ENCODE measurements at regions not wholly inside any gene's neighbourhood (a gene's known extent, or its start where the extent isn't known, plus 50 kb on each side); places are given as distances from the start of the nearest gene placed in this dataset.
A peak's percentile ranks its signal among the peaks of the same experiment; 100 is the strongest.

DNA sequence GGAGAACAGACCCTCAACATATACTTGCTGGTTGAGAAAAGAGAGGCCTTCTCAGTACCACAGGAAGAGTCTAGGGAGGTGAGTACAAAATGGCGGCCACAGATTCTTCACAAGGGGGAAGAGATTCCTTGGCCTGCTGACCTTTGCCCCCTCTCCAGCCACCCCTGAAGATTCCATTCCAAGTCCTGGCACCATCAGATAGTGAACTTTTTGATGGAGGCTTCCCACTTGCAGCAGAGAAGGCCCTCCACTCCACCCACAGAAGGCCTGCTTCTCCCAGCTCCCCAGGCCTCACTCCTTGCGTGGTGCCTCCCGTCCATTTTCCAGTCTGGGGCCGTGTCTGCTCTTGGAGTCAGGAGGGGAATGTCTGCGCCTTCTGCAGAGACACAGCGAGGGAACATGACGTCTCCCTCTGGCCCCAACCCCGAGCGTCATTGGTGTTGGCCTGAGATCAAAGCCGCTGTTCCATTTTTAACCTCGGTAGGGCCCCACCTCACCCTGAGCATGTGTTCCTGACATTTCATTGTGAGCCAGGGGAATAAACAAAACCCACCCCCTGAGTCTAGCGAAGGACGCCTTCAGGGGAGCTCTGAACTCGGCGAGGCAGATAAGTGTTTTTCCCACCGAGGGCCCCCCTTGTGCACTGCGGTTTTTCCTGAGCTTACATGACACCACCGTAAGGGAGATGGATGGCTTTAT, 268.7 kb upstream of the TBX3 start:
- no peak for TF ChIP-seq CTCF (IDR thresholded peaks at IDR 0.05)
- no peak overlapping the region for H3K4me3 Mint-ChIP-seq
- no peaks in the 10 kb centered on the region for H3K36me3 Mint-ChIP-seq (ENCODE audit: low read depth)
- peaks cover 8% of the 10 kb centered on the region for H3K27me3 Mint-ChIP-seq (ENCODE audit: low read depth, poor library complexity)
- H3K4me1 Mint-ChIP-seq = peaks cover 49% of the 10 kb centered on the region
- H3K9me3 Mint-ChIP-seq = no peaks in the 10 kb centered on the region
- DNase-seq = no peak
- H3K27ac Mint-ChIP-seq = peak overlapping the region; percentile 84

- Mint-ChIP-seq H3K36me3 (ENCODE audit: low read depth) (no peaks in the 10 kb centered on the region), H3K27ac (no peak overlapping the region), H3K9me3 (no peaks in the 10 kb centered on the region), H3K4me3 (no peak overlapping the region), H3K27me3 (ENCODE audit: low read depth, poor library complexity) (peaks cover 11% of the 10 kb centered on the region), H3K4me1 (peaks cover 37% of the 10 kb centered on the region)
- peak; percentile 14 for DNase-seq
- TF ChIP-seq CTCF (IDR thresholded peaks at IDR 0.05) = no peak
These were observed 265.3 kb upstream of the TBX3 start for GRCh38 chr12:114949058-114949820.

- no peak for TF ChIP-seq CTCF (IDR thresholded peaks at IDR 0.05)
- no peak overlapping the region for H3K4me3 Mint-ChIP-seq
These were observed 261.4 kb upstream of the TBX3 start for GRCh38 chr12:114945351-114945750.

DNA sequence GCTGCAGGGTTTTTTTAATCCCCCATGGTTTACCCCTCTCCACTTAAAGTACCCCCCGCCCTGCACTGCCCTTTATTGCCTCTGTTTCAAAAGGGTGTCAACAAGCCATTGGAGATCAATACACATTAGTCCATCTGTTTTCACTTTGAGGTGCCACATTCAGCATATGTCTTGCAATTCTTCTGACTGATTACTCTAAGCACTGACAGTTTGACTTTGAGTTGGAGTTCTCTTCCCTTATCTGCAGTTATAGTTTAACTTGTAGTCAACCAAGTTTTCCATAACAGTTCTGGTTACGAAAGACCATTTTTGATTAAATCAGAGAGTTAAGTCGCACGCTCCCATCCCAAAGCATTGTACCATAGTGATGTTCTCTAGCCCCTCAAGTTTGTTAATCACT, 260.8 kb upstream of the TBX3 start:
- no peak for TF ChIP-seq CTCF (IDR thresholded peaks at IDR 0.05)
- Mint-ChIP-seq H3K9me3 (no peaks in the 10 kb centered on the region), H3K27me3 (ENCODE audit: low read depth, poor library complexity) (peaks cover 18% of the 10 kb centered on the region), H3K4me3 (no peak overlapping the region), H3K27ac (no peak overlapping the region), H3K4me1 (peaks cover 25% of the 10 kb centered on the region), H3K36me3 (ENCODE audit: low read depth) (no peaks in the 10 kb centered on the region)
- no peak for DNase-seq

More at GRCh38 chr12:114945351-114945750, 261.4 kb upstream of the TBX3 start:
- Mint-ChIP-seq H3K4me1 (peaks cover 30% of the 10 kb centered on the region), H3K9me3 (no peaks in the 10 kb centered on the region), H3K36me3 (ENCODE audit: low read depth) (no peaks in the 10 kb centered on the region), H3K27ac (no peak overlapping the region), H3K27me3 (ENCODE audit: low read depth, poor library complexity) (peaks cover 21% of the 10 kb centered on the region)
- no peak for DNase-seq

DNA sequence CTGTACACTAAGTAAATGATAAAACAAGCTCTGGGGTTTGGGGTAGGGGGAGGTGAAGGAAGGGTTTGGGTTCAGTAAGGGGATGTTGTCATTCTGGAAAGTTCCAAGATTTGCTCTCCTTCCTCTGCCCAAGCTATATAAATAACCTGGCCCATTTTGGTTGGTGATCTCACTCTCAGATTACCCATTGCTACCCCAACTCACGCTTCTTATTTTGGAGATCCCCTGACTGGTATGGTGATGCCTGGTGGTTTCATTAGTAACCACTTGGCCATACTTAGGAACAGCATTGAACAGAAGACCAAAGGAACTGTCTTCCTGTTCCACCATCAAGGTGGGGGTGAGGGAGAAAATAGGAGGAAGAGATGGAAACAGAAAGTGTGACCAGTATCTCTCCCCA, 259.6 kb upstream of the TBX3 start:
- Mint-ChIP-seq H3K27me3 (ENCODE audit: low read depth, poor library complexity) (peaks cover 18% of the 10 kb centered on the region), H3K9me3 (no peaks in the 10 kb centered on the region), H3K27ac (no peak overlapping the region), H3K4me3 (no peak overlapping the region), H3K36me3 (ENCODE audit: low read depth) (no peaks in the 10 kb centered on the region), H3K4me1 (peaks cover 23% of the 10 kb centered on the region)
- no peak for DNase-seq
- no peak for TF ChIP-seq CTCF (IDR thresholded peaks at IDR 0.05)

All from nephron progenitor cell (in vitro differentiated cells).